B cell (primary cell): ENCODE measurements at regions not wholly inside any gene's neighbourhood (a gene's known extent, or its start where the extent isn't known, plus 50 kb on each side); places are given as distances from the start of the nearest gene placed in this dataset.

Experiments used
- ATAC-seq: fragments of 200-7000 bp; cut with Tn5 transposase; one replicate; pipeline ENCODE4 v1.10.0; 2021; ENCODE audit warnings: low read depth, mild to moderate bottlenecking, moderate number of reproducible peaks, moderate library complexity
- CTCF ChIA-PET: fragments of 350-600 bp; sonication (Branson Sonifier 250); formaldehyde crosslinking; loops from one replicate; lab custom pipeline; 2021; ENCODE audit warnings: antibody characterized with exemption, inconsistent platforms; lab: Charles Lee
- POLR2A ChIA-PET: fragments of 350-600 bp; sonication (Branson Sonifier 250); formaldehyde crosslinking; loops from one replicate; lab custom pipeline; 2021; ENCODE audit warnings: antibody characterized with exemption; lab: Charles Lee
- DNase-seq: peaks from one replicate; pipeline ENCODE4 v3.0.0; 2013
- H2AFZ ChIP-seq: 2 replicates; pipeline ENCODE4 v1.6.1; 2012; ENCODE audit warnings: mild to moderate bottlenecking, low read depth, low read length; ENCODE audit not compliant: insufficient read depth, poor library complexity, severe bottlenecking
- H3K27ac ChIP-seq, 2 donors: 1 replicate in 1 of 2; 2 replicates in 1 of 2; pipeline ENCODE4 v1.5.1; 2012 to 2013; ENCODE audit warnings: low read length in 2 of 2, mild to moderate bottlenecking in 2 of 2, moderate library complexity in 1 of 2
- H3K27me3 ChIP-seq, 4 experiments: fragments of 200-600 bp in 1 of 4; sonication (generic) in 1 of 4; replicated peaks in 1 of 4; 1 replicate in 2 of 4; 2 replicates in 2 of 4; pipeline versions ENCODE4 v1.6.1 to v1.7.0; 2013 to 2016; ENCODE audit warnings: low read length in 3 of 4, mild to moderate bottlenecking in 2 of 4, mixed read lengths in 1 of 4, moderate library complexity in 1 of 4; ENCODE audit not compliant: insufficient read depth in 4 of 4, control insufficient read depth in 3 of 4; ENCODE audit errors: control extremely low read depth in 1 of 4
- H3K36me3 ChIP-seq, 2 experiments: replicated peaks in 1 of 2; 1 replicate in 1 of 2; 2 replicates in 1 of 2; pipeline versions ENCODE4 v1.6.1 to v1.7.1; 2013; ENCODE audit warnings: low read length in 1 of 2; ENCODE audit not compliant: insufficient read depth in 2 of 2, control insufficient read depth in 1 of 2; ENCODE audit errors: control extremely low read depth in 1 of 2, extremely low read depth in 1 of 2
- H3K4me1 ChIP-seq, 2 donors: fragments of 200-600 bp in 1 of 2; sonication (generic) in 1 of 2; 1 replicate in 1 of 2; 2 replicates in 1 of 2; pipeline versions ENCODE4 v1.5.1 to v1.6.1; 2013 to 2017; ENCODE audit warnings: low read length in 2 of 2; ENCODE audit not compliant: control insufficient read depth in 2 of 2, insufficient read depth in 2 of 2
- H3K4me2 ChIP-seq: replicated peaks from 2 replicates; pipeline ENCODE3; 2012; ENCODE audit warnings: mild to moderate bottlenecking, low read depth, low read length; ENCODE audit not compliant: poor library complexity, severe bottlenecking
- H3K4me3 ChIP-seq, 5 experiments: fragments of 200-600 bp in 1 of 5; sonication (generic) in 1 of 5; 1 replicate in 3 of 5; 2 replicates in 2 of 5; pipeline versions ENCODE4 v1.5.1 to v1.7.0; 2011 to 2016; ENCODE audit warnings: low read length in 4 of 5, mild to moderate bottlenecking in 4 of 5, low read depth in 2 of 5, control low read depth in 1 of 5, moderate library complexity in 1 of 5; ENCODE audit not compliant: insufficient read depth in 1 of 5; ENCODE audit errors: control extremely low read depth in 1 of 5, extremely low read depth in 1 of 5
- H3K79me2 ChIP-seq: fragments of 200-600 bp; sonication (generic); one replicate; pipeline ENCODE4 v1.6.0; 2016; ENCODE audit warnings: low read length; ENCODE audit not compliant: control insufficient read depth, insufficient read depth
- H3K9ac ChIP-seq: fragments of 200-600 bp; sonication (generic); 2 replicates; pipeline ENCODE4 v1.6.1; 2017; ENCODE audit warnings: mild to moderate bottlenecking, low read length, moderate library complexity
- H3K9me3 ChIP-seq, 3 donors: one replicate each; pipeline versions ENCODE4 v1.6.1 to v1.7.1; 2013; ENCODE audit warnings: low read length in 2 of 3; ENCODE audit not compliant: control insufficient read depth in 2 of 3, insufficient read depth in 1 of 3; ENCODE audit errors: control extremely low read depth in 1 of 3
- H4K20me1 ChIP-seq: 2 replicates; pipeline ENCODE4 v1.6.0; 2012; ENCODE audit warnings: mild to moderate bottlenecking, low read length; ENCODE audit not compliant: insufficient read depth, control insufficient read depth, poor library complexity, severe bottlenecking
- H3K27ac Mint-ChIP-seq: one replicate; pipeline ENCODE4 v1.8.0; 2021; ENCODE audit warnings: mixed read lengths
- H3K27me3 Mint-ChIP-seq: one replicate; pipeline ENCODE4 v1.8.0; 2021; ENCODE audit warnings: mixed read lengths
- H3K4me1 Mint-ChIP-seq: one replicate; pipeline ENCODE4 v1.8.0; 2021; ENCODE audit warnings: mixed read lengths
- H3K4me3 Mint-ChIP-seq: one replicate; pipeline ENCODE4 v1.8.0; 2021; ENCODE audit warnings: mixed read lengths
- H3K9me3 Mint-ChIP-seq: one replicate; pipeline ENCODE4 v1.8.0; 2022; ENCODE audit warnings: mixed read lengths; ENCODE audit not compliant: insufficient read depth
- EZH2 ChIP-seq: IDR thresholded peaks from 2 replicates; pipeline ENCODE4 v1.6.1; 2012; ENCODE audit warnings: borderline replicate concordance, low read depth, mild to moderate bottlenecking, moderate library complexity, low read length; ENCODE audit not compliant: insufficient read depth, poor library complexity, severe bottlenecking
- WGBS: methylation state at CpG from one replicate; pipeline ENCODE4 v1.1.5; 2013; ENCODE audit warnings: missing lambda C conversion rate; ENCODE audit not compliant: insufficient coverage; 5-methylcytosine and 5-hydroxymethylcytosine counted together
- intact Hi-C: fragments of 100-400 bp; cut with micrococcal nuclease; formaldehyde crosslinking; loops from one replicate; pipeline ENCODE4 v1.10.0; 2022
- TF ChIP-seq, protein P1 (sequence below): fragments of 200-600 bp; IDR thresholded peaks from one replicate; pipeline ENCODE4 v1.8.0; 2022; ENCODE audit warnings: antibody characterized with exemption, mild to moderate bottlenecking

DNA sequence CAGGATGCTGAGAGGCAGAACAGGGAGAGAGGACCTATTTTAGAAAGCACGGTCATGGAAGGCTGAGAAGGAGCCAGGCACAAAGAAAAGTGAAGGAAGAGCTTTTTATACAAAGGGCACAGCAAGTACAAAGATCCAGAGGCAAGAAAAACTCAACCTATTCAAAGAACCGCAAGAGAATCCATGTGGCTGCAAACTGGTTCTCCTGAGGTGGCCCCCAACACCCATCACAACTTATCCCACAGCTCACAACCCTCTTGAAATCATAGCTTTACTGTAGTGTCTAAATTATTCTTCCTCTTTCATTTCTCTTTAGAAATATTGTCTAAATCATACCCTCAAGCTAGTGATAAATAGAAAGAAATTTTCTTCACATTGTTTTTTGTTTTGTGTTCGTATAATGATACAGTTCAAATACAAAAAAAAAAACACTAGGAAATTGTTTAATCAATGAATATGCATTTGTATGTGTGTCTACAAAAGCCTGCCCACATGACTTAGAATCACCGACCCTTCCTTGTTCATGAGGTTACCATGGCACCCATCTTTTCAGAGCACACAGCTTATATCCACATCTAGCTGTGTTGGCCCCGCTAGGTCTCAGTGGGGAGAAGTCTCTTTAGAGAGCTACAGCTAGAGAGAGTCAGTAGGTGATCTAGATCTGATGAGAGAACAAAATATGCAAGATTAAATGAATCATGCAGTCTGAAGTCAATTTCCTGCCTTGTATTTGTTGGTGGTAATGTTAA is 126.9 kb upstream of the DCLK2 start:
- no peaks in the 10 kb centered on the region for H3K9me3 Mint-ChIP-seq
- ATAC-seq (no peak), DNase-seq (no peak)
- Histone ChIP-seq H4K20me1 (no peaks in the 10 kb centered on the region), H3K27me3 (peaks cover 0 to 4% (median 0%) of the 10 kb centered on the region in 4 experiments), H3K4me1 (no peaks in the 10 kb centered on the region), H3K9me3 (no peaks in the 10 kb centered on the region), H3K9ac (no peak overlapping the region), H3K79me2 (no peaks in the 10 kb centered on the region), H3K4me3 (no peak overlapping the region), H3K4me2 (no peak overlapping the region), H3K27ac (no peak overlapping the region), H2AFZ (no peak overlapping the region), H3K36me3 (no peaks in the 10 kb centered on the region)
- TF ChIP-seq EZH2: no peak
- TF ChIP-seq, protein P1, sequence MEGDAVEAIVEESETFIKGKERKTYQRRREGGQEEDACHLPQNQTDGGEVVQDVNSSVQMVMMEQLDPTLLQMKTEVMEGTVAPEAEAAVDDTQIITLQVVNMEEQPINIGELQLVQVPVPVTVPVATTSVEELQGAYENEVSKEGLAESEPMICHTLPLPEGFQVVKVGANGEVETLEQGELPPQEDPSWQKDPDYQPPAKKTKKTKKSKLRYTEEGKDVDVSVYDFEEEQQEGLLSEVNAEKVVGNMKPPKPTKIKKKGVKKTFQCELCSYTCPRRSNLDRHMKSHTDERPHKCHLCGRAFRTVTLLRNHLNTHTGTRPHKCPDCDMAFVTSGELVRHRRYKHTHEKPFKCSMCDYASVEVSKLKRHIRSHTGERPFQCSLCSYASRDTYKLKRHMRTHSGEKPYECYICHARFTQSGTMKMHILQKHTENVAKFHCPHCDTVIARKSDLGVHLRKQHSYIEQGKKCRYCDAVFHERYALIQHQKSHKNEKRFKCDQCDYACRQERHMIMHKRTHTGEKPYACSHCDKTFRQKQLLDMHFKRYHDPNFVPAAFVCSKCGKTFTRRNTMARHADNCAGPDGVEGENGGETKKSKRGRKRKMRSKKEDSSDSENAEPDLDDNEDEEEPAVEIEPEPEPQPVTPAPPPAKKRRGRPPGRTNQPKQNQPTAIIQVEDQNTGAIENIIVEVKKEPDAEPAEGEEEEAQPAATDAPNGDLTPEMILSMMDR: no peak
- intact Hi-C loops: no loop called here
- H3K4me1 Mint-ChIP-seq: no peaks in the 10 kb centered on the region
- H3K4me3 Mint-ChIP-seq: no peak overlapping the region
- H3K27me3 Mint-ChIP-seq: no peaks in the 10 kb centered on the region
- POLR2A ChIA-PET: no interaction called here
- 100% methylated on average over 1 of the region's 5 CpGs for WGBS
- CTCF ChIA-PET: no interaction called here
- H3K27ac Mint-ChIP-seq: no peak overlapping the region

DNA sequence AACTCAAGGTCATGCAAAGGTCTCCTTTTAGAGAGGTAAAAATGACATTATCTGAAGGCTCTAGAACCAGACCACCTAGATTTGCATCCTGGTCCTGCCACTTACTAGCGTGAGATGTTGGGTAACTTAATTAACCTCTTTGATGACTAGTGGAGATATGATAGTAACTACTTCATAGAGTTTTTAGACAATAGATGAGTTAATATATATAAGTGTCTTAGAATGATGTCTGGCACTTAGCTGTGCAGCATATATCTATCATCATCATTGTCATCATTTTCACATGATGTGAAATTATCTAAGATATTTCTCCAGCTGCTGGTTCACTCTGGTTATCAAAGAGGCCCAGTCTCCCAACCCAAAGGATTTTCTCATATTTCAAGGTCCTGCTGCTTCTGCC is 126.1 kb upstream of the DCLK2 start:
- Mint-ChIP-seq H3K4me3 (no peak overlapping the region), H3K27ac (no peak overlapping the region), H3K9me3 (no peaks in the 10 kb centered on the region), H3K4me1 (no peaks in the 10 kb centered on the region), H3K27me3 (no peaks in the 10 kb centered on the region)
- Histone ChIP-seq H3K79me2 (no peaks in the 10 kb centered on the region), H2AFZ (no peak overlapping the region), H3K27ac (no peak overlapping the region), H3K27me3 (no peaks in the 10 kb centered on the region), H4K20me1 (no peaks in the 10 kb centered on the region), H3K4me2 (no peak overlapping the region), H3K9me3 (no peaks in the 10 kb centered on the region), H3K36me3 (no peaks in the 10 kb centered on the region), H3K4me3 (no peak overlapping the region), H3K4me1 (no peaks in the 10 kb centered on the region), H3K9ac (no peak overlapping the region)
- ChIA-PET CTCF (no interaction called here), POLR2A (no interaction called here)
- DNase-seq (no peak), ATAC-seq (no peak)
- WGBS: no CpG with 5 or more reads among the region's 1 CpG
- TF ChIP-seq EZH2: no peak
- TF ChIP-seq, protein P1: no peak
- intact Hi-C loops: no loop called here
